Mucosa of gallbladder (tissue), 1 donor: ENCODE measurements at regions not wholly inside any gene's neighbourhood (a gene's known extent, or its start where the extent isn't known, plus 50 kb on each side); places are given as distances from the start of the nearest gene placed in this dataset.

Experiments used
- DNase-seq: peaks from one replicate; pipeline ENCODE4 v3.0.0-alpha.2; 2020; ENCODE audit warnings: low spot score
- donor health status: DM: no; HTN: no; CAD: no.

DNA sequence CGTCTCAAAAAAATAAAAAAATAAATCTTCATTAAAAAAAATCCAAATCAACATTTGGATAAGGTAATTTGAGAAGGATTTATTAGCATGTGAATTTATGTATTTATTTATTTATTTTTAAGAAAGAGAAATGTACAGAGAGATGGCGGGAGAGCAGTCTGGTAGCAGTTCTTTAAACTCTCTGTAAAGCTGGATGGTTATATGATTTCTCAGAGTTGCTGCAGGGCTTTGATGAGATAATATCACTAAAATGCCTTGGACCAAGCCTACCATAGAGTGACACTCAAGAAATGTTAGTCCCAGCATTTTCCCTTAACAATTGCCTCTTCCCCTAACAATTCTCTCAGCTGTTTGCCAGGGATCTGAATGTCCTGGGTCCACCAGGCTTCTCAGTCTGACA is 103.4 kb upstream of the LNX1 start:
- no peak for DNase-seq

GRCh38 chr4:53693909-53694308 is 102.6 kb upstream of the LNX1 start:
- DNase-seq: no peak

DNA sequence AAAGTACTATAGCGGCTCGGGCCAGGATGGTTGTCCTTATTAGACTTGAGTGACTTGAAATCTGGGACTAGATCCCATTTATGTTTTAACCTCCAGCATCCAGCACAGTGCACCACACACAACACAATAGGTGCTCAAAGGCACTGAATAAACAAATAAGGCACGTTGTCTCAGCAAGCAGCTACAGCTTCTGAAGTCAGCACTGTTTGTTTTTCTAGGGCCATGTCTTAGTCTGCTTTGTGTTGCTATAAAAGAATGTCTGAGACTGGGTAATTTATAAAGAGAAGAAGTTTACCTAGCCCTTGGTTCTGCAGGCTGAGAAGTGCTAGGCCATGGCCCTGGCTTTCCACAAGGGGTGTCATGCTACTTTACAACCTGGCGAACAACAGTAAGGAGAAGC is 102.1 kb upstream of the LNX1 start:
- DNase-seq: no peak

- DNase-seq: no peak
Observed at GRCh38 chr4:53688186-53688790, 97.0 kb upstream of the LNX1 start.

DNA sequence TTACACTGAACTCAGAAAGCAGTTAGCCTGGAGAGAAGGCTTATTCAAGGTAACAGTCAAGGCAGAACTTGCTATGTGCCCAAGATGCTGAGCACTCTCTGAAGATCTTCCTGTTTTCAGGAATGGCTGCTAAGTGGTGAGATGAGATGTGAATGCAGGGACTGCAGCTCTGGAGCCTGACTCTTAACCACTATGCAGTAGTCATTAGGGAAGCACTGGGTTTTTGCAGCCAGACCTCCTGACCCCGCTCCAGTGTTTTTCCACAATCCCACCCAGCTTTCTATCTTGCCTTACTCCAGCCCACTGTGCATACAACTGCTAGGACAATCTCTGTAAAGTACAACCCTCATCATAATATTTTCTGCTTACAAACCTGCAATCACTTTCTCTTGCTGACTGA is 95.2 kb upstream of the LNX1 start:
- DNase-seq: no peak

- no peak for DNase-seq
Observed at GRCh38 chr4:53684136-53685130, 93.1 kb upstream of the LNX1 start.

DNA sequence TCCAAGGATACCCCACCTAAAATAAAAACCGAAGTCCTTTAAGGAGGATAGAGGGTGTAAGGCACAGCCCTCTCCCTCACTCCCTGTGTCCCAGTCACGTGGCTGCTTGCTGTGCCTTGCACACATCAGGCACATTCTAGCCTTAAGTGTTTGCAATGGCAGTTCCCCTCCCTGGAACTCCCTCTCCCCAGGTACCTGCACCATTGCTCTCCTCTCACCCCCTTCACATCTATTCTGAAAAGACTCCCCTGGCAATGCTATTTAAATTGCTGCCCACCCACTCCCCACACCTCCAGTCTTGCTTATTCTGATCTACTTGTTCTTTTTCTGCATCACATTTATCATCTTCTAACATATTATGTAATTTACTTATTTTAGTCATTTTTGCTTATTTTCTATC is 91.6 kb upstream of the LNX1 start:
- no peak for DNase-seq

GRCh38 chr4:53682196-53682595 is 90.9 kb upstream of the LNX1 start:
- no peak for DNase-seq

DNA sequence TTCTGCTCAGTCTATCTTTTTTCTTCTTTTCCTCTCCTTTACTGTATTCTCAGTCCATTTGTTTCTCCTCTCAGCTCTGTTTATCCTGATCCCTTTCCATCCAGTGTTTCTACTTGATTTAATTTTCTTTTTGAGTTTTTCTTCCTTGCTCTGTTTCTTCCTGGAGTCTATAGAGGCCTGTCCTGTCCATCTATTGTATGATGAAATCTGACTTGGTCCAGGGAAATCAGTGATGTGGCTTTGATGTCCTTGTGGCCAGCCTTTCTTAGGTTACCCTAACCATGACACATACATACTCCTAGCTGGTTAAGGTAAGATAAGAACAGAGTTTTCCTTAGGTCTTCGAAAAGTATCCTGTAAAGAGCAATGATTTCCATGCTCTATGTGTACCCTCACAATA is 89.3 kb upstream of the LNX1 start:
- no peak for DNase-seq

GRCh38 chr4:53680168-53680567 is 88.9 kb upstream of the LNX1 start:
- no peak for DNase-seq

- DNase-seq: no peak
Observed at GRCh38 chr4:53676402-53676871, 85.2 kb upstream of the LNX1 start.

DNA sequence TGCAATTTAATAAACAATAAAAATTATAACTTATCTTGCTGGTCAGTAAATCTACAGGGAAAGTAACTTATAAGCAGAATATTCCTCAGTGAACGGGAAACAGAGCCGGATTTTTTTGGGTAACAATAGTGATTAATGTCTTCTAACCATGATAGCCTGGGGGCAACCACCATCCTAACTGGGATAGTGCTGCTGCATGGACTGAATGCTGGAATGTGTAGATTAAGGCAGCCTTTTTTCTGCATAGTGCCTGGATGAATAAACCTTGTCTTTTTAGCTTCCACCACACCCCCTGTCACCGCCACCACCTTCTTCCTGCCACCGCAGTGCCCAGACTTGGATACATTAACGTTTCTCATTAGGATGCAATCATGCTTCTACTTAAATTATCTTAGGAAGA is 83.6 kb upstream of the LNX1 start:
- DNase-seq: no peak

GRCh38 chr4:53672873-53673272 is 81.6 kb upstream of the LNX1 start:
- DNase-seq: no peak

- no peak for DNase-seq
Observed at GRCh38 chr4:53671757-53672156, 80.5 kb upstream of the LNX1 start.

- no peak for DNase-seq
Observed at GRCh38 chr4:53659737-53660136, 68.5 kb upstream of the LNX1 start.

- DNase-seq: no peak
Observed at GRCh38 chr4:53659112-53659511, 67.8 kb upstream of the LNX1 start.

DNA sequence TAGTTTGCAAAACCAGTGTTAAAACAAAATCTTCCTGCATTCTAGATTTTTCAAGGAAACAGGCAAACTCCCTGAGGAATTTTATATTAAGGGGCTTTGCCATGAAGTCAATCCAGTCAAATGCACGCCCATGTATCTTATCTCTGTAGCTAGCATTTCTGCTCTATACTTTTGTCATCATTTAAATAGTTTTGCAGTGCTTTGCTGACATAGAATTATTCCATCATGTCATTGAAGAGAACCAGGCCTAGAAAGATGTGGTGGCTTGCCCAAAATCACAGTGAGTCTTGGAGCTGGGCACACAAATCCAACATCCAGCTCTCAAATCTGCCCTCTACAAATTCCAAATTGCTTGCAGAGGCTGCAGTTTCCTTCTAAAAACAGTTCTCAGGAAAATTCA is 66.7 kb upstream of the LNX1 start:
- DNase-seq: no peak

GRCh38 chr4:53656421-53656981 is 65.2 kb upstream of the LNX1 start:
- no peak for DNase-seq

- no peak for DNase-seq
Observed at GRCh38 chr4:53654300-53654758, 63.0 kb upstream of the LNX1 start.

- peak; percentile 71 for DNase-seq
Observed at GRCh38 chr4:53653484-53654053, 62.3 kb upstream of the LNX1 start.

DNA sequence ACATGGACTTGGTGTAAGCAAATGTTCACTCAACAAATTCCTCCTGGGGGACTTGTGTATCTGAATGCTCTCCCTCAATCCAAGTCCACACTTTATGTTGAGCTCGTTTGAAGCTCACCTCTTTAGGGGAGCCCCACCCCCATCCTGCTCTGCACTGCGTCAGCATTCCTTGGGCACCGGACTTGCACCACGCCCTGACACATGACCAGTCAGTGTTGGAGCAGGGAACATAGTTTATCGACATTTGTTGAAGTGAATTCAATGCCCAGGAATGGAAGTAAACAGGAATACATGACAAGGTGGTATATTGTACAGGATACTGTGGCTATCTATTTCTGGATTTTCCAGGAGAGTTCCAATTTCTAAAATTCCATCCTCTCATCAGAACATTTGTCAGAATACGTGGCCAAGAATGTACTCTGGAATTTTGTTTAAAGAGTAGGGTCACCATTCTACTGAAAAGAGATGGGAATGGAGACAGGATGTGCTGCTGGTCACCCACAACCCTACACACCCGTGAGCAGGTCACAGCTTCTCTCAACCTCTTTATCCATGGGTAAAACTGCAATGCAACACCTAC is 60.0 kb upstream of the LNX1 start:
- peak; percentile 90 for DNase-seq

DNA sequence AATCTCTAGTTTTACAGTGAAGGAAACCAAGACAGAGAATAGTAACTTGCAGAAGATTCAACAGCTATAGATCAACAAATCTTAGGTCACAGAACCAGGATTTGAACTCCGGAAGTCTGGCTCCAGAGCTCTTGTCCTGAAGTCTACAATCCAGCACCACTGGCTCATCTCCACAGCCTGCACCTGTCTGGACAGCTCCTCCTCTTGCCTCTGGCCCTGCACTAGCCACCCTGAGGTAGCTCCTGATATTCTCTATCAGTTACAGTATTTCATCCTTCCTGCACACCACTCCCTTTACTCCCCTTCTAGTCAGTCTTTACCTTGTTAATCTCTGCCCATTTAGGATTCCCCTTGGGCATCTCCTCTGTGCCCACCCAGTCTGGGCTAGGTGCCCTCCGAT is 58.1 kb upstream of the LNX1 start:
- no peak for DNase-seq
